Gastroesophageal sphincter (tissue), 4 donors: ENCODE measurements at regions not wholly inside any gene's neighbourhood (a gene's known extent, or its start where the extent isn't known, plus 50 kb on each side); places are given as distances from the start of the nearest gene placed in this dataset.

Source experiments
- ATAC-seq: fragments of 150-250 bp; one replicate; pipeline ENCODE4 v1.9.1; 2016; ENCODE audit warnings: mild to moderate bottlenecking, moderate library complexity
- H3K27ac ChIP-seq, 4 donors: fragments of 200-600 bp; sonication (generic) in 3 of 4; 1 replicate in 3 of 4; 2 replicates in 1 of 4; pipeline ENCODE4 v1.5.1; 2016 to 2019
- H3K27me3 ChIP-seq: fragments of 200-600 bp; sonication (generic); one replicate; pipeline ENCODE4 v1.5.1; 2019
- H3K36me3 ChIP-seq, 2 donors: fragments of 200-600 bp; sonication (generic); one replicate each; pipeline ENCODE4 v1.5.1; 2019; ENCODE audit warnings: control low read depth in 1 of 2
- H3K4me1 ChIP-seq, 3 donors: fragments of 200-600 bp; sonication (generic); 1 replicate in 2 of 3; 2 replicates in 1 of 3; pipeline ENCODE4 v1.5.1; 2016 to 2019; ENCODE audit warnings: control low read depth in 2 of 3
- H3K4me3 ChIP-seq, 2 donors: fragments of 200-600 bp; sonication (generic); one replicate each; pipeline ENCODE4 v1.5.1; 2019; ENCODE audit warnings: mild to moderate bottlenecking in 1 of 2, moderate library complexity in 1 of 2
- H3K9me3 ChIP-seq, 3 donors: fragments of 200-600 bp; sonication (generic); one replicate each; pipeline ENCODE4 v1.5.1; 2017 to 2019; ENCODE audit warnings: control low read depth in 2 of 3
- CTCF ChIP-seq, 4 experiments: fragments of 200-600 bp in 2 of 4; fragments of 450-650 bp in 2 of 4; sonication (generic) in 1 of 4; IDR thresholded peaks; one replicate each; pipeline ENCODE4 v1.5.1; 2017 to 2019; ENCODE audit warnings: antibody characterized with exemption in 4 of 4, mild to moderate bottlenecking in 2 of 4, moderate library complexity in 2 of 4
- EP300 ChIP-seq: sonication (generic); formaldehyde crosslinking; IDR thresholded peaks from one replicate; pipeline ENCODE4 v1.6.1; 2017; ENCODE audit warnings: antibody characterized with exemption, mild to moderate bottlenecking
- POLR2A ChIP-seq, 2 donors: fragments of 450-650 bp; IDR thresholded peaks; one replicate each; pipeline ENCODE4 v1.6.1; 2017; ENCODE audit warnings: antibody characterized with exemption in 2 of 2, mild to moderate bottlenecking in 2 of 2, moderate library complexity in 1 of 2
- POLR2AphosphoS5 ChIP-seq: sonication (generic); formaldehyde crosslinking; IDR thresholded peaks from one replicate; pipeline ENCODE4 v1.6.1; 2017; ENCODE audit warnings: antibody characterized with exemption
- WGBS, 2 donors: methylation state at CpG; one replicate each; pipeline ENCODE4 v1.1.5; 2018; ENCODE audit warnings: low coverage in 1 of 2; 5-methylcytosine and 5-hydroxymethylcytosine counted together

- no peaks in the 10 kb centered on the region for H3K36me3 ChIP-seq
- no peak overlapping the region for H3K27ac ChIP-seq
- ATAC-seq, result no peak
- H3K4me3 ChIP-seq, result no peak overlapping the region
- H3K9me3 ChIP-seq, result no peaks in the 10 kb centered on the region
- WGBS, 2 donors, result 55 to 59% methylated on average over 4 of the region's 4 CpGs
- H3K4me1 ChIP-seq, result peaks cover 0 to 6% (median 0%) of the 10 kb centered on the region in 3 donors
- peaks cover 8% of the 10 kb centered on the region for H3K27me3 ChIP-seq
- TF ChIP-seq POLR2AphosphoS5 (no peak), CTCF (IDR thresholded peaks at IDR 0.05) (no peak), POLR2A (IDR thresholded peaks at IDR 0.05) (no peak), EP300 (no peak)
Measured at GRCh38 chr2:236873636-236874035, 212.1 kb upstream of the COPS8 start.

- no peak for ATAC-seq
- H3K27me3 ChIP-seq, result peaks cover 8% of the 10 kb centered on the region
- TF ChIP-seq POLR2AphosphoS5 (no peak), POLR2A (IDR thresholded peaks at IDR 0.05) (no peak), CTCF (IDR thresholded peaks at IDR 0.05) (no peak), EP300 (no peak)
- no peaks in the 10 kb centered on the region for H3K36me3 ChIP-seq
- H3K27ac ChIP-seq, result peak overlapping the region in 1 of 4 donors; percentile 39
- peaks cover 0 to 6% (median 0%) of the 10 kb centered on the region in 3 donors for H3K4me1 ChIP-seq
- H3K4me3 ChIP-seq, result no peak overlapping the region
- H3K9me3 ChIP-seq, result no peaks in the 10 kb centered on the region
- WGBS, 2 donors, result 61 to 84% methylated on average over 2 of the region's 3 CpGs
Measured at GRCh38 chr2:236874866-236875481, 210.7 kb upstream of the COPS8 start.

GRCh38 chr2:236875906-236876505, 209.7 kb upstream of the COPS8 start:
- peak overlapping the region in 1 of 4 donors; percentile 39 for H3K27ac ChIP-seq
- peaks cover 8% of the 10 kb centered on the region for H3K27me3 ChIP-seq
- no peaks in the 10 kb centered on the region for H3K9me3 ChIP-seq
- whole genome bisulfite sequencing, 2 donors, result 54 to 63% methylated on average over 4 to 6 of the region's 16 CpGs
- H3K4me1 ChIP-seq, result peaks cover 0 to 6% (median 0%) of the 10 kb centered on the region in 3 donors
- TF ChIP-seq POLR2AphosphoS5 (no peak), POLR2A (IDR thresholded peaks at IDR 0.05) (no peak), EP300 (no peak), CTCF (IDR thresholded peaks at IDR 0.05) (no peak)
- ATAC-seq, result peak; percentile 49
- no peaks in the 10 kb centered on the region for H3K36me3 ChIP-seq
- H3K4me3 ChIP-seq, result no peak overlapping the region

GRCh38 chr2:236876642-236877041, 209.0 kb upstream of the COPS8 start:
- Histone ChIP-seq H3K9me3 (no peaks in the 10 kb centered on the region), H3K36me3 (no peaks in the 10 kb centered on the region), H3K4me3 (no peak overlapping the region), H3K27me3 (peaks cover 8% of the 10 kb centered on the region), H3K4me1 (peaks cover 0 to 5% (median 0%) of the 10 kb centered on the region in 3 donors), H3K27ac (no peak overlapping the region)
- no peak for TF ChIP-seq POLR2AphosphoS5
- TF ChIP-seq CTCF (IDR thresholded peaks at IDR 0.05), result no peak
- TF ChIP-seq POLR2A (IDR thresholded peaks at IDR 0.05), result no peak
- no peak for TF ChIP-seq EP300
- no peak for ATAC-seq
- 96 to 98% methylated on average over 3 to 4 of the region's 4 CpGs for WGBS, 2 donors

GRCh38 chr2:236877972-236878371, 207.7 kb upstream of the COPS8 start:
- WGBS, 2 donors, result 94 to 100% methylated on average over 1 to 2 of the region's 2 CpGs
- Histone ChIP-seq H3K36me3 (no peaks in the 10 kb centered on the region), H3K27me3 (peaks cover 8% of the 10 kb centered on the region)

More at GRCh38 chr2:236877972-236878371, 207.7 kb upstream of the COPS8 start:
- no peak overlapping the region for H3K27ac ChIP-seq
- no peak for ATAC-seq
- TF ChIP-seq POLR2A (IDR thresholded peaks at IDR 0.05), result no peak
- TF ChIP-seq EP300, result no peak
- no peak for TF ChIP-seq CTCF (IDR thresholded peaks at IDR 0.05)
- TF ChIP-seq POLR2AphosphoS5, result no peak
- no peak overlapping the region for H3K4me3 ChIP-seq
- no peaks in the 10 kb centered on the region for H3K9me3 ChIP-seq
- no peaks in the 10 kb centered on the region for H3K4me1 ChIP-seq
